SK-N-SH treated with all-trans-retinoic acid at 6 μM for 48 hours (cell line): ENCODE measurements at regions not wholly inside any gene's neighbourhood (a gene's known extent, or its start where the extent isn't known, plus 50 kb on each side); places are given as distances from the start of the nearest gene placed in this dataset.

Experiments
- ESRRG ChIP-seq: fragments of 250-450 bp; sonication (Bioruptor Pico); IDR thresholded peaks from 2 replicates; pipeline ENCODE4 v1.6.1; 2021; ENCODE audit warnings: mild to moderate bottlenecking
- GLIS3 ChIP-seq: fragments of 250-450 bp; sonication (Bioruptor Pico); IDR thresholded peaks from 2 replicates; pipeline ENCODE4 v1.5.0; 2020; ENCODE audit warnings: mild to moderate bottlenecking, moderate library complexity
- OSR1 ChIP-seq: fragments of 250-450 bp; sonication (Bioruptor Pico); IDR thresholded peaks from 2 replicates; pipeline ENCODE4 v1.8.0; 2022; ENCODE audit warnings: moderate library complexity, mild to moderate bottlenecking, inconsistent platforms
- TF ChIP-seq, protein P1 (sequence below): fragments of 250-450 bp; sonication (Bioruptor Pico); IDR thresholded peaks from 2 replicates; pipeline ENCODE4 v1.8.0; 2020; ENCODE audit warnings: mild to moderate bottlenecking, moderate library complexity, borderline replicate concordance

DNA sequence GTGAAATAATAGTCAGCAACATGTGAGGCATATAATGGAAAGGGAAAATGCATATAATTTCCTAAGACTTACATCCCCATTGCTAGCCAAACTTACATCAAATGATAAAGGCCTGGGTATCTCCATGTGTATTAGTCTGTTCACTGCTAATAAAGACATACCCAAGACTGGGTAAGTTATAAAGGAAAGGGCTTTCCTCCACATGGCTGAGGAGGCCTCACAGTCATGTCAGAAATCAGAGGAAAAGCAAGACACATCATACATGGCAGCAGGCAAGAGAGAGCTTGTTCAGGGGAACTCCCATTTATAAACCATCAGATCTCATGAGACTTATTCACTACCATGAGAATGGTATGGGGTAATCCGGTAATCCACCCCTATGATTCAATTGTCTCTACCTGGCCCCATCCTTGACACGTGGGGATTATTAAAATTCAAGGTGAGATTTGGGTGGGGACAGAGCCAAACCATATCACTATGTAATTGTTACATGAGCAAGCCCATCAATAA is 161.5 kb upstream of the SAMSN1 start:
- no peak for TF ChIP-seq ESRRG
- TF ChIP-seq GLIS3 (CRISPR knock-in tag) = no peak
- TF ChIP-seq, protein P1, sequence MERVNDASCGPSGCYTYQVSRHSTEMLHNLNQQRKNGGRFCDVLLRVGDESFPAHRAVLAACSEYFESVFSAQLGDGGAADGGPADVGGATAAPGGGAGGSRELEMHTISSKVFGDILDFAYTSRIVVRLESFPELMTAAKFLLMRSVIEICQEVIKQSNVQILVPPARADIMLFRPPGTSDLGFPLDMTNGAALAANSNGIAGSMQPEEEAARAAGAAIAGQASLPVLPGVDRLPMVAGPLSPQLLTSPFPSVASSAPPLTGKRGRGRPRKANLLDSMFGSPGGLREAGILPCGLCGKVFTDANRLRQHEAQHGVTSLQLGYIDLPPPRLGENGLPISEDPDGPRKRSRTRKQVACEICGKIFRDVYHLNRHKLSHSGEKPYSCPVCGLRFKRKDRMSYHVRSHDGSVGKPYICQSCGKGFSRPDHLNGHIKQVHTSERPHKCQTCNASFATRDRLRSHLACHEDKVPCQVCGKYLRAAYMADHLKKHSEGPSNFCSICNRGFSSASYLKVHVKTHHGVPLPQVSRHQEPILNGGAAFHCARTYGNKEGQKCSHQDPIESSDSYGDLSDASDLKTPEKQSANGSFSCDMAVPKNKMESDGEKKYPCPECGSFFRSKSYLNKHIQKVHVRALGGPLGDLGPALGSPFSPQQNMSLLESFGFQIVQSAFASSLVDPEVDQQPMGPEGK (CRISPR knock-in tag) = no peak
- no peak for TF ChIP-seq OSR1 (CRISPR knock-in tag)
